ENCODE measurements at regions not wholly inside any gene's neighbourhood (a gene's known extent, or its start where the extent isn't known, plus 50 kb on each side); places are given as distances from the start of the nearest gene placed in this dataset.

GRCh38 chr13:79825959-79826358, 345.0 kb downstream of the NDFIP2 start:
- no peak for DNase-seq (ENCODE audit: low spot score)

- DNase-seq (ENCODE audit: low spot score) = no peak
Measured at GRCh38 chr13:79815041-79815440, 334.1 kb downstream of the NDFIP2 start.

GRCh38 chr13:79812070-79812850, 331.3 kb downstream of the NDFIP2 start:
- no peak for DNase-seq (ENCODE audit: low spot score)

GRCh38 chr13:79811170-79811569, 330.2 kb downstream of the NDFIP2 start:
- DNase-seq (ENCODE audit: low spot score) = no peak

- peak; percentile 15 for DNase-seq (ENCODE audit: low spot score)
Measured at GRCh38 chr13:79810669-79811068, 329.7 kb downstream of the NDFIP2 start.

- DNase-seq (ENCODE audit: low spot score) = no peak
Measured at GRCh38 chr13:79810018-79810417, 329.1 kb downstream of the NDFIP2 start.

GRCh38 chr13:79808475-79808874, 327.5 kb downstream of the NDFIP2 start:
- DNase-seq (ENCODE audit: low spot score) = no peak

- DNase-seq (ENCODE audit: low spot score) = no peak
Measured at GRCh38 chr13:79807554-79807953, 326.6 kb downstream of the NDFIP2 start.

- no peak for DNase-seq (ENCODE audit: low spot score)
Measured at GRCh38 chr13:79806821-79807220, 325.9 kb downstream of the NDFIP2 start.

GRCh38 chr13:79805317-79805716, 324.4 kb downstream of the NDFIP2 start:
- DNase-seq (ENCODE audit: low spot score) = no peak

GRCh38 chr13:79803989-79804388, 323.0 kb downstream of the NDFIP2 start:
- no peak for DNase-seq (ENCODE audit: low spot score)

GRCh38 chr13:79803296-79803695, 322.3 kb downstream of the NDFIP2 start:
- DNase-seq (ENCODE audit: low spot score) = no peak

- no peak for DNase-seq (ENCODE audit: low spot score)
Measured at GRCh38 chr13:79802389-79803085, 321.6 kb downstream of the NDFIP2 start.

- no peak for DNase-seq (ENCODE audit: low spot score)
Measured at GRCh38 chr13:79799059-79799867, 318.3 kb downstream of the NDFIP2 start.

- DNase-seq (ENCODE audit: low spot score) = no peak
Measured at GRCh38 chr13:79796136-79796535, 315.2 kb downstream of the NDFIP2 start.

GRCh38 chr13:79794931-79795330, 314.0 kb downstream of the NDFIP2 start:
- DNase-seq (ENCODE audit: low spot score) = no peak

- no peak for DNase-seq (ENCODE audit: low spot score)
Measured at GRCh38 chr13:79792716-79793115, 311.8 kb downstream of the NDFIP2 start.

GRCh38 chr13:79791471-79792042, 310.6 kb downstream of the NDFIP2 start:
- no peak for DNase-seq (ENCODE audit: low spot score)

GRCh38 chr13:79786176-79786575, 305.2 kb downstream of the NDFIP2 start:
- DNase-seq (ENCODE audit: low spot score) = no peak

GRCh38 chr13:79782541-79783205, 301.7 kb downstream of the NDFIP2 start:
- DNase-seq (ENCODE audit: low spot score) = no peak

GRCh38 chr13:79781829-79782540, 301.0 kb downstream of the NDFIP2 start:
- no peak for DNase-seq (ENCODE audit: low spot score)

Data from H4 (cell line).